Activated naive CD4-positive, alpha-beta T cell treated with anti-CD3 and anti-CD28 coated beads, Interleukin-2, amount 50 U/mL, for 16 hours (primary cell): ENCODE measurements at regions not wholly inside any gene's neighbourhood (a gene's known extent, or its start where the extent isn't known, plus 50 kb on each side); places are given as distances from the start of the nearest gene placed in this dataset.

ENCODE experiments used
- DNase-seq: peaks from one replicate; pipeline ENCODE4 v3.0.0-alpha.2; 2020

- no peak for DNase-seq
Observed at GRCh38 chr2:220673151-220673874, 898.8 kb downstream of the EPHA4 start.

GRCh38 chr2:220674033-220674432 lies 898.1 kb downstream of the EPHA4 start:
- no peak for DNase-seq

- no peak for DNase-seq
Observed at GRCh38 chr2:220676695-220677094, 895.4 kb downstream of the EPHA4 start.

GRCh38 chr2:220678943-220679342 lies 893.2 kb downstream of the EPHA4 start:
- no peak for DNase-seq

GRCh38 chr2:220682616-220683015 lies 889.5 kb downstream of the EPHA4 start:
- DNase-seq: no peak

GRCh38 chr2:220684099-220684498 lies 888.0 kb downstream of the EPHA4 start:
- no peak for DNase-seq

GRCh38 chr2:220687231-220687843 lies 884.8 kb downstream of the EPHA4 start:
- peak; percentile 60 for DNase-seq

GRCh38 chr2:220695397-220696279 lies 876.5 kb downstream of the EPHA4 start:
- no peak for DNase-seq

GRCh38 chr2:220696280-220696669 lies 875.8 kb downstream of the EPHA4 start:
- DNase-seq: no peak

- DNase-seq: no peak
Observed at GRCh38 chr2:220697011-220697410, 875.1 kb downstream of the EPHA4 start.

- no peak for DNase-seq
Observed at GRCh38 chr2:220701115-220701514, 871.0 kb downstream of the EPHA4 start.

GRCh38 chr2:220703279-220703678 lies 868.8 kb downstream of the EPHA4 start:
- DNase-seq: no peak

- DNase-seq: no peak
Observed at GRCh38 chr2:220704081-220704480, 868.0 kb downstream of the EPHA4 start.

GRCh38 chr2:220704810-220705209 lies 867.3 kb downstream of the EPHA4 start:
- DNase-seq: no peak

- no peak for DNase-seq
Observed at GRCh38 chr2:220705678-220706077, 866.4 kb downstream of the EPHA4 start.

- no peak for DNase-seq
Observed at GRCh38 chr2:220707261-220707660, 864.8 kb downstream of the EPHA4 start.

- DNase-seq: no peak
Observed at GRCh38 chr2:220708366-220708765, 863.7 kb downstream of the EPHA4 start.

- DNase-seq: no peak
Observed at GRCh38 chr2:220717283-220717682, 854.8 kb downstream of the EPHA4 start.

- no peak for DNase-seq
Observed at GRCh38 chr2:220736778-220737177, 835.3 kb downstream of the EPHA4 start.

- no peak for DNase-seq
Observed at GRCh38 chr2:220743203-220743602, 828.9 kb downstream of the EPHA4 start.

- DNase-seq: no peak
Observed at GRCh38 chr2:220744861-220745260, 827.2 kb downstream of the EPHA4 start.

- DNase-seq: no peak
Observed at GRCh38 chr2:220745682-220746081, 826.4 kb downstream of the EPHA4 start.

GRCh38 chr2:220747736-220748135 lies 824.4 kb downstream of the EPHA4 start:
- no peak for DNase-seq
